ENCODE measurements at regions not wholly inside any gene's neighbourhood (a gene's known extent, or its start where the extent isn't known, plus 50 kb on each side); places are given as distances from the start of the nearest gene placed in this dataset.

DNA sequence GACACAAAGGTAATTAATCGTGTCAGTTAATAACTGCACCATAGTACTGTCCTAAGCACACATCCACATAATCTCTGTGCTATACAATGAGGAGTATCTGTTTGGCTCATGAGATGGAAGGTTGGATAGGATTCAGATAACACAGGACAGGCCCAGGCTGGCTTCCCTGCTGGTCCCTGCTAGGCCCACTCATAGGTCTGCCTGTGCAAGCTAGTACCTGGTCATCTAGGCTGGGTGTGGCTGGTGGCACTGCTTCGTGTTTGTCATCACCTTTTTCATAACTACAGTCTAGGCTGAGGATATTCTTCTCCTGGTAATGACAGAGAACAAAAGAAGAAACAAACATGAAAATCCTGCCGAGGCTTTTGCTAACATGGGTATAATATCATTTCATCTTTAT, 392.8 kb downstream of the TRIB2 start:
- TF ChIP-seq CTCF (conservative IDR thresholded peaks at IDR 0.05; ENCODE audit: control insufficient read depth, insufficient read depth, low read depth, low read length): no peak
- DNase-seq (ENCODE audit: low read depth): no peak
- no peak overlapping the region for H3K4me3 ChIP-seq (ENCODE audit: control insufficient read depth, low read depth, low read length)

DNA sequence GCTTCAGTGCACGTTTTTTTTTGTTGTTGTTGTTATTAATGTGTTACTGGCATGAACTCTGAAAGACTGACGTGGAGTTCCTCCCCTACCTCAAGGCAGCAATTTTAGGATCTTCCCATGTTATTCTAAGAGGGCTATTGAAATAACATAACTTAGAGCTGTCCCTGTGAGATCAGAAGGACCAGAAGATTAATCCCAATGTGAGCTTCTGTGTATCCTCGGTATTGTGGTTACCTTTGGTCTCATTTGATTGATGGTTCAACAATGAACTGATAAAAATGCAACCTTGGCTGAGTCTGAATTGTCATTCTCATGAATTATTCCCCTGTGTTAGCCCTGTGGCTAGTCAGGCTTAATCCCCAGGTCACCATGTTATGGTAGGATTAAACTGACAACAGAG, 394.1 kb downstream of the TRIB2 start:
- H3K4me3 ChIP-seq (ENCODE audit: control insufficient read depth, low read depth, low read length): no peak overlapping the region
- DNase-seq (ENCODE audit: low read depth): no peak
- no peak for TF ChIP-seq CTCF (conservative IDR thresholded peaks at IDR 0.05; ENCODE audit: control insufficient read depth, insufficient read depth, low read depth, low read length)

DNA sequence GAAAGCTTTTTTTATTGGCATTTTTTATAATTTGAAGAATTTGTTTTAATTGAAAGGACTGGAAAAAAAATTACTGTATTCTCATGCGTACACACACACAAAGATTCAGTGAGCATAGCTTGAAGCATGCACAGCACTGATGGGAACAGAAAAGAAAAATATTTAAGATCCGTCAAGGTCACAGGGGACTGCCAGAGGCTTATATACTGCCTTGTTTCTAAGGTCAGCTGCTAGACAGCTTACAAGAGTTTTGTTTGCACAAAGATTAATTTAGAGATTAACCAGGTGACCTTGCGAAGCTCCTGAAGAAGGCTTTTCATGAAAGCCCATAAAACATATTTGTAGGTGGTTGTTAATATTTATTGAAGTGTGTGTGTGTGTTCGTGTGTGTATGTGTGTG, 396.3 kb downstream of the TRIB2 start:
- no peak for DNase-seq (ENCODE audit: low read depth)
- H3K4me3 ChIP-seq (ENCODE audit: control insufficient read depth, low read depth, low read length): no peak overlapping the region
- TF ChIP-seq CTCF (conservative IDR thresholded peaks at IDR 0.05; ENCODE audit: control insufficient read depth, insufficient read depth, low read depth, low read length): no peak

DNA sequence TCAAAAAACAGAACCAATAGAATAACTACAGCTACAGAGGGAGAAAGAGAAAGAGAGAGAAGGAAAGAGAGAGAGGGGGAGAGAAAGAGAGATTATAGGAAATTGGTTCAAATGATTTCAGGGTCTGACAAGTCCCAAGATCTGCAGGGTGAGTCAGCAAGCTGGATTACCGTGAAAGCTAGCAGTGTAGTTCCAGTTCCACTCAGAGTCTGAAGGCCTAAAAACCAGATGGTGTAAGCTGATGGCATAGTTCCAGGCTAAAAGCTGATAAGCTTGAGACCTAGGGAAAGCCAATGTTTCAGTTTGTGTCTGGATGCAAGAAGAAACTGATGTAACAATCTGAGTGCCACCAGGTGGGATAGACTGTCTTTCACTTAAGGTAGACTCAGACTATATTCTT, 397.7 kb downstream of the TRIB2 start:
- no peak overlapping the region for H3K4me3 ChIP-seq (ENCODE audit: control insufficient read depth, low read depth, low read length)
- peak; percentile 16 for DNase-seq (ENCODE audit: low read depth)
- TF ChIP-seq CTCF (conservative IDR thresholded peaks at IDR 0.05; ENCODE audit: control insufficient read depth, insufficient read depth, low read depth, low read length): no peak

DNA sequence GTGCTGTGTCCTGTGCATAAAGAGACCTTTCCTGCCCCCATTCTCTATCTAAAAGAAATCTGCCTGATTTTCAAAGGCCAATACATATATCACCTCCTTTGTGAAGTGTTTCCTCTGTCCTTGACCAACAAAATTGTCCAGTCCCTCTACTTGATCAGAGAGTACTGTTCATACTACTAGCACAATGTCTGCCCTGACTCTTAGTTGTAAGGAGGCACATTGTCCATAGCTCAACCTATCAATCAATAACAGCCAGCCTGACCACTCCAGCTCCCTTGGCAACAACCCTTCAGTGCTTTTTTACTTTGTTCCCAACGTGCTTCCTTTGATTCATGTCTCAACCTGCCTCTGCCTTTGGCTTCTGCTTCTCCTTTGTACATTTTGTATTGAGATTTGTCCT, 398.9 kb downstream of the TRIB2 start:
- no peak for TF ChIP-seq CTCF (conservative IDR thresholded peaks at IDR 0.05; ENCODE audit: control insufficient read depth, insufficient read depth, low read depth, low read length)
- H3K4me3 ChIP-seq (ENCODE audit: control insufficient read depth, low read depth, low read length): no peak overlapping the region
- DNase-seq (ENCODE audit: low read depth): no peak

GRCh38 chr2:13121096-13121495, 404.4 kb downstream of the TRIB2 start:
- no peak overlapping the region for H3K4me3 ChIP-seq (ENCODE audit: control insufficient read depth, low read depth, low read length)
- no peak for TF ChIP-seq CTCF (conservative IDR thresholded peaks at IDR 0.05; ENCODE audit: control insufficient read depth, insufficient read depth, low read depth, low read length)
- no peak for DNase-seq (ENCODE audit: low read depth)

DNA sequence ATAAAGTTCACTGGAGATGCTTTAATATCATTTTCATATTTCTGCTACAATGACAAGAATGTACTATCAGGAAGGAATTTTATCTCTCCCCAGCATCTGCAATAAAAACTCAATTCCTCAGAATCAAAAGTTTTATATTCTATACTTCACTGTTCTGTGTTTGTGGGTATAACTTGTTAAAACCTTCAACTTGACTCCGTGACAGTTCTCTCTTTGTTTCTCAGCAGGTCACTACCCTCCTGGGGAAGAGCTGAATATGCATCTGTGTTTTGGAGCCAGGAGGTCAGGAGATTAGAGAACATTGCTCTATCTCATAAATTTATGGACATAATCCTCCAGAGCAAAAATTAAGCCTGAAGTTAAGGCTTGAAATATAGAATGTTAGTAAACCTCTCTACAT, 411.4 kb downstream of the TRIB2 start:
- no peak for TF ChIP-seq CTCF (conservative IDR thresholded peaks at IDR 0.05; ENCODE audit: control insufficient read depth, insufficient read depth, low read depth, low read length)
- no peak for DNase-seq (ENCODE audit: low read depth)
- H3K4me3 ChIP-seq (ENCODE audit: control insufficient read depth, low read depth, low read length): no peak overlapping the region

Measured in fibroblast of mammary gland (primary cell).